ENCODE measurements at regions not wholly inside any gene's neighbourhood (a gene's known extent, or its start where the extent isn't known, plus 50 kb on each side); places are given as distances from the start of the nearest gene placed in this dataset.

- H3K23ac ChIP-seq (ENCODE audit: insufficient read length, low read depth, low read length), result no peak overlapping the region
- H3K4ac ChIP-seq (ENCODE audit: low read depth, low read length), result no peak overlapping the region
- H3K4me3 Mint-ChIP-seq, result no peak overlapping the region
- H3K79me1 ChIP-seq (ENCODE audit: insufficient read depth, low read depth, low read length, poor library complexity, severe bottlenecking), result no peaks in the 10 kb centered on the region
- peaks cover 4 to 7% (median 6%) of the 10 kb centered on the region in 3 experiments; a peak in 5 of 7 replicates for H3K36me3 Mint-ChIP-seq (ENCODE audit: insufficient read depth in 1 of 3, low read depth in 3 of 3)
- H3K9me3 Mint-ChIP-seq, result peaks cover 4 to 5% of the 10 kb centered on the region in 2 experiments; a peak in 4 of 5 replicates
- no peaks in the 10 kb centered on the region for H3K9me3 ChIP-seq (ENCODE audit: control insufficient read depth, low read depth, low read length)
- no peak overlapping the region for H2BK120ac ChIP-seq (ENCODE audit: low read depth, low read length, poor library complexity, severe bottlenecking)
- no peaks in the 10 kb centered on the region for H3K79me2 ChIP-seq (ENCODE audit: insufficient read depth, low read length)
- H3K18ac ChIP-seq (ENCODE audit: insufficient read length, low read depth, low read length), result no peak overlapping the region
- no peaks in the 10 kb centered on the region for H3K27me3 ChIP-seq (ENCODE audit: insufficient read depth, low read length)
- H4K8ac ChIP-seq (replicated peaks; ENCODE audit: insufficient read length, low read depth, low read length), result no peak overlapping the region
- H3K27me3 Mint-ChIP-seq (ENCODE audit: low read depth), result no peaks in the 10 kb centered on the region
- no peaks in the 10 kb centered on the region for H3K4me1 Mint-ChIP-seq
- H3K27ac ChIP-seq (ENCODE audit: insufficient read length, low read depth, low read length), result no peak overlapping the region
- no peak overlapping the region for H3T11ph ChIP-seq (ENCODE audit: low read length)
- H3K27ac Mint-ChIP-seq, result no peak overlapping the region
- H3K9ac ChIP-seq (ENCODE audit: extremely low read depth, insufficient read length, low read length), result no peak overlapping the region
- H3K56ac ChIP-seq (ENCODE audit: insufficient read length, low read depth, low read length), result no peak overlapping the region
- H4K20me1 ChIP-seq (ENCODE audit: control insufficient read depth, insufficient read depth, insufficient read length), result no peaks in the 10 kb centered on the region
- H2BK15ac ChIP-seq (ENCODE audit: low read depth, low read length), result no peak overlapping the region
- H4K91ac ChIP-seq (ENCODE audit: insufficient read length, low read depth, low read length), result no peak overlapping the region
- no peak overlapping the region for H2AK5ac ChIP-seq (ENCODE audit: insufficient read length, low read length)
- no peaks in the 10 kb centered on the region for H3K23me2 ChIP-seq (ENCODE audit: insufficient read length, low read depth, low read length, poor library complexity, severe bottlenecking)
- no peak overlapping the region for H2BK20ac ChIP-seq (ENCODE audit: low read depth, low read length, poor library complexity, severe bottlenecking)
- no peak overlapping the region for H2BK5ac ChIP-seq (ENCODE audit: insufficient read length, low read length)
- H2BK12ac ChIP-seq (ENCODE audit: insufficient read length, low read depth, low read length), result no peak overlapping the region
- H4K5ac ChIP-seq (ENCODE audit: insufficient read length, low read depth, low read length), result no peak overlapping the region
- H3K14ac ChIP-seq (ENCODE audit: insufficient read depth, low read length), result no peak overlapping the region
- H3K4me2 ChIP-seq (ENCODE audit: insufficient read depth, insufficient read length, low read length), result no peak overlapping the region
- DNase-seq, result no peak
- no peak overlapping the region for H2AFZ ChIP-seq (ENCODE audit: low read length)
- no peaks in the 10 kb centered on the region for H3K4me1 ChIP-seq (ENCODE audit: insufficient read depth, low read length)
- TF ChIP-seq CTCF (conservative IDR thresholded peaks at IDR 0.05), result no peak
- WGBS (ENCODE audit: extremely low coverage, insufficient read length, low lambda C conversion rate), result no CpG with 5 or more reads among the region's 2 CpGs
Measured at GRCh38 chr13:34108410-34108809, 290.5 kb downstream of the RFC3 start.

All from H9 (cell line).